GM10266 (cell line): ENCODE measurements at regions not wholly inside any gene's neighbourhood (a gene's known extent, or its start where the extent isn't known, plus 50 kb on each side); places are given as distances from the start of the nearest gene placed in this dataset.

Experiments used
- DNase-seq: peaks from one replicate; pipeline ENCODE4 v3.0.0; 2012; ENCODE audit errors: extremely low spot score
- CTCF ChIP-seq: IDR thresholded peaks from 2 replicates; pipeline ENCODE4 v1.5.1; 2012; ENCODE audit warnings: mild to moderate bottlenecking, low read depth; ENCODE audit not compliant: control insufficient read depth, insufficient read depth; ENCODE audit errors: missing control alignments

- no peak for TF ChIP-seq CTCF
- DNase-seq, result no peak
Measured at GRCh38 chr20:7220755-7221154, 453.3 kb downstream of the BMP2 start.

GRCh38 chr20:7226156-7226555, 458.7 kb downstream of the BMP2 start:
- TF ChIP-seq CTCF, result no peak
- no peak for DNase-seq

DNA sequence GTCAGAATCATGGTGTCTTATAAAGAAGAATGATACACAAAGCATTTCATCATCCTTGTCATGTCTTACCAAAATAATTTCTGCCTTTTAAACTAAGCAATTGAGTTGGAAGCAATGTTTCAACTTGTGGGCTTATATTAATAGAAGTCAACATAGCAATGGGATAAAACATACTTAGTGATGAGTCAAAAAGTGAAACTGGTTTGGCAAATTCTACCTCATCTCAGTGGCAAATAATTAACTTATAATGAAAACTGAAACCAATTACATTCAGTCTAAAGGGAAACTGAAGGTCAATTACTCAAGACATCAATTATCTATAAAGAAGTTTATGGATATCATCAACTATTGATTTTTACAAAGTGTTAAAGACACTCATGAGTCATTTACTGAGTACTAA, 463.8 kb downstream of the BMP2 start:
- no peak for TF ChIP-seq CTCF
- DNase-seq, result no peak

DNA sequence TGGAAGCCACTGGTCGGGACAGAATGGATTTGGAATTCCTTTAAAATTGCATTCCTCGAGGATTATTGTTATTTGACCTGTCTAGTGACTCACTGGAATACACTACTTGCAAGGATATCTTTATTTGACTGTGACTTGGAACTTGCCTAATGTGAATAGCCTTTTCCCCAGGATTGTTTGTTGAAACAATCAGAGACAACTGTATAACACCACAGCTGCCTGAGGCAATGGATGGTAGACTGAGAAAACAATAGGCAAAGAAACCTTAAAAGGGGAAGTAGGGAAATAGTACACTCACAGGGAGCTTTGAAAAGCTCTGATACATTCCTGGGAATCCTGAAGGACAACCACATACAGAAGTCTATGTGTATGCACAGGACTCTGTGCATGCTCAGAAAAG, 465.3 kb downstream of the BMP2 start:
- no peak for DNase-seq
- TF ChIP-seq CTCF, result no peak

GRCh38 chr20:7237251-7237650, 469.8 kb downstream of the BMP2 start:
- TF ChIP-seq CTCF, result no peak
- no peak for DNase-seq

- DNase-seq, result no peak
- TF ChIP-seq CTCF, result no peak
Measured at GRCh38 chr20:7240490-7240889, 473.0 kb downstream of the BMP2 start.

DNA sequence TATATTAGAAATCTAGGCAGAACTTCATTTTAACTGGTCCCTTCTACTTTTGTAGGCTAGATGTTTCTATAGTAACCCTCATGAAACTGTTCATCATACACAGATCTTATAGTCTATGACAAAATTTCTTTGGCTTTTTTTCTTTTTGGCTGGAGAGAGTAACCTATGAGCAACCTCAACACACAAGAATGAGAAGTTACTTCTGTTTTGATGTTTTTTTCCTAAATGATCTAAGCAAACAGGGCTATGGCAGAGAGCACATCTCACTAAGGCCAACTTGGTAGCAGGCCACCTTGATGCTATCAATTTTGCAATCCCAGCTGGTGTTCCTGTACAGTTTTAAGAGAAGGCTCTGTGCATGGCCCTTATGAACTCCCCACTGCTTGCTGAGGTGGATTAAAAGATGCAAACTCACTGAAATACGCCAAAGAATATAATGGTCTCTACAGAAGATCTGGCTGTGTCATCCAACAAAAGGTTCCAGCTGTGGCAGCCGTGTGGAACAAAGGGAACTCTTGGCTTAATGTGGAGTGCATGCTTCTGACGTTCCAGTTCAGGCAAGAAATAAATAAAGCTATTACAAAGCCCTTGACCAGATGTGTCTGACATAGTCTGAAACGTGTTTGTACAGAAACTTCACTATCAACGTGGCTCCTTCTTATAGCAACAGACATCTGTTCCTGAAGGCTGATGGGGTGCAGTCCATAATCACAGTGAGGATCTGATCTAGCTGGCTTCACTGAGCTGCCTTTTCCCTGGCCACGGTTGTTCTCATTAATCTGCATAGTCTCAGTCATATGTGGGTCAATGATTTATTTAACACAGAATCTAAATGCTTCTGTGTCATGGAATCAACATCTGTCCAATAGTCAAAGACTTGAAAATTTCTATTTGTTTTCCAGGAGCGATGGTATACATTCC, 481.1 kb downstream of the BMP2 start:
- no peak for DNase-seq
- TF ChIP-seq CTCF, result no peak
